ENCODE measurements at regions not wholly inside any gene's neighbourhood (a gene's known extent, or its start where the extent isn't known, plus 50 kb on each side); places are given as distances from the start of the nearest gene placed in this dataset.

DNA sequence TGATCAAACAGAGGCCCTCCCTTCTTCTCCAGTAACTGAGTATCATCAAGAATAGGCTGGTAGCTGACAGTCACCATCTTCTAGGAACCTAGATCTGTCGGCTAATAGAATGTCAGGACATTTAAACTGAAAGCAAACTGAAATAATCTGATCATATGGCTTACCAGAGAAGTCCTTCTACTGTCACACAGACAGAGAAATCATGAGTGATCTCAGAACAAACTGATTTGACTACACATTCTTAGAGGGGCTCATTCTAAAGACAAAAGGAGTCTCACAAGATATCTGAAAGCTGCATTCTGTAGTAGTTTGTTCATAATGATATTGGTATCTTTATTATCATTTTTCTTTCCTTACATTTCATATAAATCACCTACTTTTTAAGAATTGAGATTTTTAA is 130.9 kb upstream of the ADCY1 start:
- no peaks in the 10 kb centered on the region for H3K23me2 ChIP-seq (ENCODE audit: insufficient read length, low read depth, low read length, poor library complexity, severe bottlenecking)
- H2BK15ac ChIP-seq (ENCODE audit: low read depth, low read length) = no peak overlapping the region
- no peaks in the 10 kb centered on the region for H3K4me1 ChIP-seq (ENCODE audit: insufficient read depth, low read length)
- H2BK120ac ChIP-seq (ENCODE audit: low read depth, low read length, poor library complexity, severe bottlenecking) = no peak overlapping the region
- no peak overlapping the region for H3K56ac ChIP-seq (ENCODE audit: insufficient read length, low read depth, low read length)
- no peak for DNase-seq
- H3K4me2 ChIP-seq (ENCODE audit: insufficient read depth, insufficient read length, low read length) = no peak overlapping the region
- Mint-ChIP-seq H3K4me3 (no peak overlapping the region), H3K4me1 (peaks cover 3 to 6% of the 10 kb centered on the region in 2 experiments; a peak in 2 of 4 replicates), H3K27me3 (ENCODE audit: low read depth) (no peaks in the 10 kb centered on the region), H3K36me3 (ENCODE audit: insufficient read depth in 1 of 3, low read depth in 3 of 3) (no peaks in the 10 kb centered on the region), H3K9me3 (peaks cover 0 to 2% of the 10 kb centered on the region in 2 experiments; a peak in 1 of 5 replicates), H3K27ac (no peak overlapping the region)
- no peak overlapping the region for H2BK20ac ChIP-seq (ENCODE audit: low read depth, low read length, poor library complexity, severe bottlenecking)
- no peak overlapping the region for H3K23ac ChIP-seq (ENCODE audit: insufficient read length, low read depth, low read length)
- H3K9ac ChIP-seq (ENCODE audit: extremely low read depth, insufficient read length, low read length) = no peak overlapping the region
- no peak overlapping the region for H2AK5ac ChIP-seq (ENCODE audit: insufficient read length, low read length)
- no peaks in the 10 kb centered on the region for H3K79me2 ChIP-seq (ENCODE audit: insufficient read depth, low read length)
- H4K20me1 ChIP-seq (ENCODE audit: control insufficient read depth, insufficient read depth, insufficient read length) = no peaks in the 10 kb centered on the region
- H2BK5ac ChIP-seq (ENCODE audit: insufficient read length, low read length) = no peak overlapping the region
- no peak overlapping the region for H3T11ph ChIP-seq (ENCODE audit: low read length)
- H2AFZ ChIP-seq (ENCODE audit: low read length) = no peak overlapping the region
- H3K4ac ChIP-seq (ENCODE audit: low read depth, low read length) = no peak overlapping the region
- WGBS (ENCODE audit: extremely low coverage, insufficient read length, low lambda C conversion rate) = no CpG with 5 or more reads among the region's 1 CpG
- no peaks in the 10 kb centered on the region for H3K79me1 ChIP-seq (ENCODE audit: insufficient read depth, low read depth, low read length, poor library complexity, severe bottlenecking)
- H3K9me3 ChIP-seq (ENCODE audit: control insufficient read depth, low read depth, low read length) = no peaks in the 10 kb centered on the region
- H4K8ac ChIP-seq (replicated peaks; ENCODE audit: insufficient read length, low read depth, low read length) = no peak overlapping the region
- no peak overlapping the region for H2BK12ac ChIP-seq (ENCODE audit: insufficient read length, low read depth, low read length)
- no peak for TF ChIP-seq CTCF (conservative IDR thresholded peaks at IDR 0.05)
- H3K14ac ChIP-seq (ENCODE audit: insufficient read depth, low read length) = no peak overlapping the region
- no peak overlapping the region for H3K18ac ChIP-seq (ENCODE audit: insufficient read length, low read depth, low read length)
- no peak overlapping the region for H4K5ac ChIP-seq (ENCODE audit: insufficient read length, low read depth, low read length)
- no peak overlapping the region for H3K27ac ChIP-seq (ENCODE audit: insufficient read length, low read depth, low read length)
- no peak overlapping the region for H4K91ac ChIP-seq (ENCODE audit: insufficient read length, low read depth, low read length)
- H3K27me3 ChIP-seq (ENCODE audit: insufficient read depth, low read length) = no peaks in the 10 kb centered on the region
